ENCODE measurements at regions not wholly inside any gene's neighbourhood (a gene's known extent, or its start where the extent isn't known, plus 50 kb on each side); places are given as distances from the start of the nearest gene placed in this dataset.
A peak's percentile ranks its signal among the peaks of the same experiment; 100 is the strongest.
"Not testable (repeated sequence)": the region's sequence is repeated elsewhere in the genome, so short reads cannot be mapped to it uniquely, and the experiment has no call there.

DNA sequence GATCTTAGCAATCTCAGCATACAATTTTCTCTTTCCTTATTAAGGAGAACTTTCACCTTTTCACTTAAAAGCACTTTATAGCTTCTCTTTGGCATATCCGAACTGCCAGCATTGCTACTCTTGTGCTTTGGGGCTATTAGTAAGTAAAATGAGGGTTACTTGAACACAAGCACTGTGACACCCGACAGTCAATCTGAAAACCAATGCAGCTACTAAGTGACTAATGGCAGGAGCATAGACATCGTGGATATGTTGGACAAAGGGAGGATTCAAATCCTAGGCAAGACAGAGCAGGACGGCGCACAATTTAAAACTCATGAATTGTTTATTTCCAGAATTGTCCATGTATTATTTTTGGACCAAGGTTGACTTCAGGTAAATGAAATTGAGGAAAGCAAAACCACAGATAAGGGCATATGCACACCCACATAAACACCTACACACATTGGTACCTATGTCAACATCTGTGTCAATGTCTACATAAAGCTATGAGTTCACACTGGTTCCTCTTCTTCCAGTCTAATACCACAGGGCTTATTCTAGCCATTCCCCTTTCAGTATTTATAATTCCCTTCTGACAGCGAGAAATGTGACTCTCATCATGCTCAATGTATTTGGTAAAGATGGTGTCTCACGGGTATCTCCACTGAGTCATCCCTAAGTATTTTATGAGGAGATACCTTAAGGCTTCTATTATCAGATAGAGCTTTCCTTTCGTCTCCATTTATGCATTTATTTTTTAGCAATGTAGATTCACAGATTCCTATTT lies 75.3 kb upstream of the RALGPS2 start:
- Histone ChIP-seq H3K4me1 (ENCODE audit: control insufficient read depth, insufficient read depth, low read length) (peaks cover 14% of the 10 kb centered on the region), H3K36me3 (ENCODE audit: control insufficient read depth, insufficient read depth, low read length) (no peaks in the 10 kb centered on the region), H3K9me3 (ENCODE audit: control insufficient read depth, low read length) (no peaks in the 10 kb centered on the region), H3K27ac (ENCODE audit: insufficient read depth, low read depth, low read length, poor library complexity, severe bottlenecking) (no peak overlapping the region), H3K4me3 (ENCODE audit: insufficient read depth, low read depth, low read length) (no peak overlapping the region), H3K27me3 (ENCODE audit: control insufficient read depth, insufficient read depth, low read length, poor library complexity, severe bottlenecking) (no peaks in the 10 kb centered on the region)
- WGBS, 2 experiments: 94 to 95% methylated on average over 4 to 7 of the region's 8 CpGs

DNA sequence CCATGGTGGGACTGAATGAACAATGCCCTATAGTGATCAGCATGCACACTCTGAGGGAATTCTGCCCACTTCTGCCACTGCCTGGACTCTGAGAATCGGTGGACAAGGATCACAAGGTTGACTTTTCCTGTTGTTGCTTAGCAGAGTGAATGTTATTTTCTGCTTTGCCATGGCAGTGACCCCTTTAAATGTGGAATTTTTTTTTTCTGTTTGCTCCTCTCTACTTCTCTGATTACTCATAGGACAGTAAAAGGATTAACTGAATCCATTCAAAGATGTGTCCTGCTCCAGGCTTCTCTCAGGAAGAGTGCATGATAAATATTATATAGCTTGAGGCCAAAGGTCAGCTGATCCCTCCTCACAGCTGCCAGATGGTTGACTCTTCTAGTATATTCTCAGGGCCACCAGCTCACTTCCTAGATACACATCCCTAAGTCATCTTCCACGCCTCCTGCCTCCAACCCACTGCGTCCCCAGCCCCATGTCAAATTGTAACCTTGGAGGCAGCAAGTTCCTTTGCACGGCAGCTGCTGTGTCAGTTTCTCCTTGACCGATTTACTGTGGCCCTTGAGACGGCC lies 74.0 kb upstream of the RALGPS2 start:
- WGBS, 2 experiments: 89 to 94% methylated on average over 6 of the region's 6 CpGs
- Histone ChIP-seq H3K36me3 (ENCODE audit: control insufficient read depth, insufficient read depth, low read length) (no peaks in the 10 kb centered on the region), H3K27me3 (ENCODE audit: control insufficient read depth, insufficient read depth, low read length, poor library complexity, severe bottlenecking) (no peaks in the 10 kb centered on the region), H3K4me3 (ENCODE audit: insufficient read depth, low read depth, low read length) (no peak overlapping the region), H3K9me3 (ENCODE audit: control insufficient read depth, low read length) (no peaks in the 10 kb centered on the region), H3K27ac (ENCODE audit: insufficient read depth, low read depth, low read length, poor library complexity, severe bottlenecking) (peak overlapping the region; percentile 58), H3K4me1 (ENCODE audit: control insufficient read depth, insufficient read depth, low read length) (peaks cover 8% of the 10 kb centered on the region)

DNA sequence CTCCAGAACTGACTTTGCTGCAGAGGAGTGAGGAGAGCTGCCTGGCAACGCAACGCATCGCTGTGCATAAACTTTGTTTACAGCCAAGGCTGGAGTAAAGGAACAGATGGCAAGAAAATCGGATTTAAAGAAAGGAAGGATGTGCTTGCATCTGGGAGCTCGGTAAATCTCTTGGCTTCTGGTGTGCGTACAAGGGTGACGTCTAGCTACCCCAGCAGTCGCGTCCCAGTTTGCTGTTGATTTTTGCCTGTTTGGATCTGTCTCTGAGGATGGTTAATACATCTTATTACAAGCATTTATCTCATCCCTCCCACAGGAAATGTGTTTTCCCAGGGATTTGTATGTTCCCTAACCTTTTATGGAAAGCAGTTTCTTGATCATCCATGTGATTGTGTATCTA lies 73.3 kb upstream of the RALGPS2 start:
- no peaks in the 10 kb centered on the region for H3K9me3 ChIP-seq (ENCODE audit: control insufficient read depth, low read length)
- H3K27ac ChIP-seq (ENCODE audit: insufficient read depth, low read depth, low read length, poor library complexity, severe bottlenecking): peak overlapping the region; percentile 58
- H3K27me3 ChIP-seq (ENCODE audit: control insufficient read depth, insufficient read depth, low read length, poor library complexity, severe bottlenecking): no peaks in the 10 kb centered on the region
- peaks cover 3% of the 10 kb centered on the region for H3K4me1 ChIP-seq (ENCODE audit: control insufficient read depth, insufficient read depth, low read length)
- WGBS, 2 experiments: 93 to 94% methylated on average over 9 of the region's 9 CpGs
- H3K4me3 ChIP-seq (ENCODE audit: insufficient read depth, low read depth, low read length): no peak overlapping the region
- H3K36me3 ChIP-seq (ENCODE audit: control insufficient read depth, insufficient read depth, low read length): no peaks in the 10 kb centered on the region

- no peak overlapping the region for H3K27ac ChIP-seq (ENCODE audit: insufficient read depth, low read depth, low read length, poor library complexity, severe bottlenecking)
- no peaks in the 10 kb centered on the region for H3K4me1 ChIP-seq (ENCODE audit: control insufficient read depth, insufficient read depth, low read length)
- no peak overlapping the region for H3K4me3 ChIP-seq (ENCODE audit: insufficient read depth, low read depth, low read length)
- WGBS, 2 experiments: 85 to 88% methylated on average over 8 of the region's 8 CpGs
- no peaks in the 10 kb centered on the region for H3K9me3 ChIP-seq (ENCODE audit: control insufficient read depth, low read length)
- H3K27me3 ChIP-seq (ENCODE audit: control insufficient read depth, insufficient read depth, low read length, poor library complexity, severe bottlenecking): no peaks in the 10 kb centered on the region
- no peaks in the 10 kb centered on the region for H3K36me3 ChIP-seq (ENCODE audit: control insufficient read depth, insufficient read depth, low read length)
Measured at GRCh38 chr1:178652506-178653490, 72.2 kb upstream of the RALGPS2 start.

DNA sequence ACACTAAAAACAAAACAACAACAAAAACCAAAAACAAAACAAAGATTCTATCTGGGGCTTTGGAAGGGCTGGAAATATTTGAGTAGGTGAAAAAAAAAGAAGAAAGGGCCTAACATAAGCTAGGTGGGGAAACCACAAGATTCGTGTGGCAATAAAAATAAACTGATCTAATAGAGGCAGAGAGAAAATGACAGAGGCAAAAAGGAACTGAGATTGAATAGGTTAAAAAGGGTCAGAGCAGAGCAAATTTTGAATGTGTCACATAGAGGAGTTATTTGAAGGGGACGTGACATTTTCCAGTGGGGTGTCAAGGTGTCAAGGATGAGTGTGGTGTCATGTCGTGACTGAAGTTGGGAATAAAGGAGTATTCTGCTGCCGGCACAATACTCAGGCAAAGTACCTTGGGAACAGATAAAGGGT lies 65.2 kb upstream of the RALGPS2 start:
- no peaks in the 10 kb centered on the region for H3K36me3 ChIP-seq (ENCODE audit: control insufficient read depth, insufficient read depth, low read length)
- WGBS, 2 experiments: 82 to 94% methylated on average over 4 of the region's 4 CpGs
- H3K27me3 ChIP-seq (ENCODE audit: control insufficient read depth, insufficient read depth, low read length, poor library complexity, severe bottlenecking): no peaks in the 10 kb centered on the region
- H3K4me1 ChIP-seq (ENCODE audit: control insufficient read depth, insufficient read depth, low read length): no peaks in the 10 kb centered on the region
- H3K9me3 ChIP-seq (ENCODE audit: control insufficient read depth, low read length): no peaks in the 10 kb centered on the region
- no peak overlapping the region for H3K4me3 ChIP-seq (ENCODE audit: insufficient read depth, low read depth, low read length)
- H3K27ac ChIP-seq (ENCODE audit: insufficient read depth, low read depth, low read length, poor library complexity, severe bottlenecking): no peak overlapping the region

- WGBS, 2 experiments: 90% methylated on average over 1 of the region's 1 CpG
- Histone ChIP-seq H3K4me1 (ENCODE audit: control insufficient read depth, insufficient read depth, low read length) (no peaks in the 10 kb centered on the region), H3K36me3 (ENCODE audit: control insufficient read depth, insufficient read depth, low read length) (no peaks in the 10 kb centered on the region), H3K4me3 (ENCODE audit: insufficient read depth, low read depth, low read length) (no peak overlapping the region), H3K9me3 (ENCODE audit: control insufficient read depth, low read length) (no peaks in the 10 kb centered on the region), H3K27me3 (ENCODE audit: control insufficient read depth, insufficient read depth, low read length, poor library complexity, severe bottlenecking) (no peaks in the 10 kb centered on the region), H3K27ac (ENCODE audit: insufficient read depth, low read depth, low read length, poor library complexity, severe bottlenecking) (no peak overlapping the region)
Measured at GRCh38 chr1:178660461-178660860, 64.6 kb upstream of the RALGPS2 start.

DNA sequence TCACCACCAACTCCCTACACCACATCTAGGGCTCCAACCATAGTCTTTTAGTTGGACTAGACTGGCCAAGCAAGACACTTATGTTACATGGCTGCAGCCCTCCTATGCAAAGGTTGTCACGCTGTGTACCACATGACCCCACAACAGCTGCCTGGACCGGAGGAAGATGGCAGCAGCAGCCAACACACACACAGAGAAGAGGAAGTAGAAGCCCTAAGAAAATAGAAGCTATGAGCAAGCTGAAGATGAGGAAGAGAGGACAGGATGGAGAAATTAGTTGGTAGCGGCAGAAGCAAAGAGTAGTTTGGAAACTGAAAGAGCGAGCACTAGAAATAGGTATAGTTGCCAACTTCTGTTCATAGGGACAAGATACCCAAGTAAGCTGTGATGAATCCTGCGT lies 60.8 kb upstream of the RALGPS2 start:
- Histone ChIP-seq H3K9me3 (ENCODE audit: control insufficient read depth, low read length) (no peaks in the 10 kb centered on the region), H3K27ac (ENCODE audit: insufficient read depth, low read depth, low read length, poor library complexity, severe bottlenecking) (no peak overlapping the region), H3K4me1 (ENCODE audit: control insufficient read depth, insufficient read depth, low read length) (no peaks in the 10 kb centered on the region), H3K4me3 (ENCODE audit: insufficient read depth, low read depth, low read length) (no peak overlapping the region), H3K36me3 (ENCODE audit: control insufficient read depth, insufficient read depth, low read length) (no peaks in the 10 kb centered on the region), H3K27me3 (ENCODE audit: control insufficient read depth, insufficient read depth, low read length, poor library complexity, severe bottlenecking) (no peaks in the 10 kb centered on the region)
- 93 to 96% methylated on average over 5 of the region's 5 CpGs for WGBS, 2 experiments

- H3K9me3 ChIP-seq (ENCODE audit: control insufficient read depth, low read length): no peaks in the 10 kb centered on the region
- no peaks in the 10 kb centered on the region for H3K36me3 ChIP-seq (ENCODE audit: control insufficient read depth, insufficient read depth, low read length)
- H3K4me1 ChIP-seq (ENCODE audit: control insufficient read depth, insufficient read depth, low read length): no peaks in the 10 kb centered on the region
- no peak overlapping the region for H3K4me3 ChIP-seq (ENCODE audit: insufficient read depth, low read depth, low read length)
- 100% methylated on average over 1 of the region's 1 CpG for WGBS, 2 experiments
- H3K27me3 ChIP-seq (ENCODE audit: control insufficient read depth, insufficient read depth, low read length, poor library complexity, severe bottlenecking): no peaks in the 10 kb centered on the region
- H3K27ac ChIP-seq (ENCODE audit: insufficient read depth, low read depth, low read length, poor library complexity, severe bottlenecking): no peak overlapping the region
Measured at GRCh38 chr1:178665579-178665978, 59.5 kb upstream of the RALGPS2 start.

- not testable (repeated sequence) for H3K36me3 ChIP-seq (ENCODE audit: control insufficient read depth, insufficient read depth, low read length); H3K4me3 ChIP-seq (ENCODE audit: insufficient read depth, low read depth, low read length); H3K27ac ChIP-seq (ENCODE audit: insufficient read depth, low read depth, low read length, poor library complexity, severe bottlenecking); H3K27me3 ChIP-seq (ENCODE audit: control insufficient read depth, insufficient read depth, low read length, poor library complexity, severe bottlenecking); H3K4me1 ChIP-seq (ENCODE audit: control insufficient read depth, insufficient read depth, low read length); H3K9me3 ChIP-seq (ENCODE audit: control insufficient read depth, low read length)
- 89 to 92% methylated on average over 9 of the region's 9 CpGs for WGBS, 2 experiments
Measured at GRCh38 chr1:178666891-178667290, 58.2 kb upstream of the RALGPS2 start.

GRCh38 chr1:178672434-178672833 lies 52.6 kb upstream of the RALGPS2 start:
- H3K4me1 ChIP-seq (ENCODE audit: control insufficient read depth, insufficient read depth, low read length): no peaks in the 10 kb centered on the region
- H3K4me3 ChIP-seq (ENCODE audit: insufficient read depth, low read depth, low read length): no peak overlapping the region
- no peaks in the 10 kb centered on the region for H3K9me3 ChIP-seq (ENCODE audit: control insufficient read depth, low read length)
- no peak overlapping the region for H3K27ac ChIP-seq (ENCODE audit: insufficient read depth, low read depth, low read length, poor library complexity, severe bottlenecking)
- no peaks in the 10 kb centered on the region for H3K27me3 ChIP-seq (ENCODE audit: control insufficient read depth, insufficient read depth, low read length, poor library complexity, severe bottlenecking)
- H3K36me3 ChIP-seq (ENCODE audit: control insufficient read depth, insufficient read depth, low read length): no peaks in the 10 kb centered on the region
